ENCODE measurements at regions not wholly inside any gene's neighbourhood (a gene's known extent, or its start where the extent isn't known, plus 50 kb on each side); places are given as distances from the start of the nearest gene placed in this dataset.

GRCh38 chr14:83702619-83703018, 1827.3 kb upstream of the FLRT2 start:
- TF ChIP-seq CTCF (IDR thresholded peaks at IDR 0.05; ENCODE audit: poor library complexity, severe bottlenecking), result no peak
- ATAC-seq (ENCODE audit: low read depth), result no peak
- Histone ChIP-seq H3K27ac (ENCODE audit: poor library complexity, severe bottlenecking) (no peak overlapping the region), H3K4me1 (ENCODE audit: insufficient read depth, poor library complexity, severe bottlenecking) (no peaks in the 10 kb centered on the region), H3K9me3 (ENCODE audit: severe bottlenecking) (no peaks in the 10 kb centered on the region), H3K27me3 (ENCODE audit: insufficient read depth, poor library complexity, severe bottlenecking) (no peaks in the 10 kb centered on the region), H3K36me3 (ENCODE audit: low read depth) (no peaks in the 10 kb centered on the region), H3K4me3 (ENCODE audit: severe bottlenecking) (no peak overlapping the region)
- DNase-seq (ENCODE audit: low spot score), result no peak

- no peak for DNase-seq (ENCODE audit: low spot score)
- H3K27me3 ChIP-seq (ENCODE audit: insufficient read depth, poor library complexity, severe bottlenecking), result no peaks in the 10 kb centered on the region
- no peaks in the 10 kb centered on the region for H3K36me3 ChIP-seq (ENCODE audit: low read depth)
- no peaks in the 10 kb centered on the region for H3K4me1 ChIP-seq (ENCODE audit: insufficient read depth, poor library complexity, severe bottlenecking)
- no peak for TF ChIP-seq CTCF (IDR thresholded peaks at IDR 0.05; ENCODE audit: poor library complexity, severe bottlenecking)
- no peak overlapping the region for H3K27ac ChIP-seq (ENCODE audit: poor library complexity, severe bottlenecking)
- H3K9me3 ChIP-seq (ENCODE audit: severe bottlenecking), result no peaks in the 10 kb centered on the region
- ATAC-seq (ENCODE audit: low read depth), result no peak
- no peak overlapping the region for H3K4me3 ChIP-seq (ENCODE audit: severe bottlenecking)
Observed at GRCh38 chr14:83706231-83706954, 1823.6 kb upstream of the FLRT2 start.

- Histone ChIP-seq H3K36me3 (ENCODE audit: low read depth) (no peaks in the 10 kb centered on the region), H3K4me3 (ENCODE audit: severe bottlenecking) (no peak overlapping the region), H3K27me3 (ENCODE audit: insufficient read depth, poor library complexity, severe bottlenecking) (no peaks in the 10 kb centered on the region), H3K4me1 (ENCODE audit: insufficient read depth, poor library complexity, severe bottlenecking) (no peaks in the 10 kb centered on the region), H3K9me3 (ENCODE audit: severe bottlenecking) (no peaks in the 10 kb centered on the region), H3K27ac (ENCODE audit: poor library complexity, severe bottlenecking) (no peak overlapping the region)
- ATAC-seq (ENCODE audit: low read depth) (no peak), DNase-seq (ENCODE audit: low spot score) (no peak)
- TF ChIP-seq CTCF (IDR thresholded peaks at IDR 0.05; ENCODE audit: poor library complexity, severe bottlenecking), result no peak
Observed at GRCh38 chr14:83707056-83707455, 1822.9 kb upstream of the FLRT2 start.

GRCh38 chr14:83709116-83709515, 1820.8 kb upstream of the FLRT2 start:
- Histone ChIP-seq H3K9me3 (ENCODE audit: severe bottlenecking) (no peaks in the 10 kb centered on the region), H3K36me3 (ENCODE audit: low read depth) (no peaks in the 10 kb centered on the region), H3K27me3 (ENCODE audit: insufficient read depth, poor library complexity, severe bottlenecking) (no peaks in the 10 kb centered on the region), H3K4me3 (ENCODE audit: severe bottlenecking) (no peak overlapping the region), H3K27ac (ENCODE audit: poor library complexity, severe bottlenecking) (no peak overlapping the region), H3K4me1 (ENCODE audit: insufficient read depth, poor library complexity, severe bottlenecking) (no peaks in the 10 kb centered on the region)
- ATAC-seq (ENCODE audit: low read depth) (no peak), DNase-seq (ENCODE audit: low spot score) (no peak)
- TF ChIP-seq CTCF (IDR thresholded peaks at IDR 0.05; ENCODE audit: poor library complexity, severe bottlenecking), result no peak

- Histone ChIP-seq H3K4me3 (ENCODE audit: severe bottlenecking) (no peak overlapping the region), H3K9me3 (ENCODE audit: severe bottlenecking) (no peaks in the 10 kb centered on the region), H3K36me3 (ENCODE audit: low read depth) (no peaks in the 10 kb centered on the region), H3K4me1 (ENCODE audit: insufficient read depth, poor library complexity, severe bottlenecking) (no peaks in the 10 kb centered on the region), H3K27ac (ENCODE audit: poor library complexity, severe bottlenecking) (no peak overlapping the region), H3K27me3 (ENCODE audit: insufficient read depth, poor library complexity, severe bottlenecking) (no peaks in the 10 kb centered on the region)
- ATAC-seq (ENCODE audit: low read depth) (no peak), DNase-seq (ENCODE audit: low spot score) (no peak)
- TF ChIP-seq CTCF (IDR thresholded peaks at IDR 0.05; ENCODE audit: poor library complexity, severe bottlenecking), result no peak
Observed at GRCh38 chr14:83711046-83711445, 1818.9 kb upstream of the FLRT2 start.

All from RWPE2 (cell line).